Stimulated activated CD4-positive, alpha-beta T cell treated with anti-CD3 and anti-CD28 coated beads, Interleukin-12 subunit alpha, Interleukin-12 subunit beta, amount 100 ng/mL, for 24 hours (primary cell): ENCODE measurements at regions not wholly inside any gene's neighbourhood (a gene's known extent, or its start where the extent isn't known, plus 50 kb on each side); places are given as distances from the start of the nearest gene placed in this dataset.

Source experiments
- DNase-seq, 2 experiments: peaks; one replicate each; pipeline ENCODE4 v3.0.0-alpha.2; 2020; ENCODE audit warnings: low read depth in 2 of 2

- DNase-seq, result no peak
These were observed 235.1 kb downstream of the UQCRFS1 start for GRCh38 chr19:28977826-28978225.

- no peak for DNase-seq
These were observed 240.7 kb downstream of the UQCRFS1 start for GRCh38 chr19:28972058-28972852.

- no peak for DNase-seq
These were observed 241.4 kb downstream of the UQCRFS1 start for GRCh38 chr19:28971513-28971912.

DNA sequence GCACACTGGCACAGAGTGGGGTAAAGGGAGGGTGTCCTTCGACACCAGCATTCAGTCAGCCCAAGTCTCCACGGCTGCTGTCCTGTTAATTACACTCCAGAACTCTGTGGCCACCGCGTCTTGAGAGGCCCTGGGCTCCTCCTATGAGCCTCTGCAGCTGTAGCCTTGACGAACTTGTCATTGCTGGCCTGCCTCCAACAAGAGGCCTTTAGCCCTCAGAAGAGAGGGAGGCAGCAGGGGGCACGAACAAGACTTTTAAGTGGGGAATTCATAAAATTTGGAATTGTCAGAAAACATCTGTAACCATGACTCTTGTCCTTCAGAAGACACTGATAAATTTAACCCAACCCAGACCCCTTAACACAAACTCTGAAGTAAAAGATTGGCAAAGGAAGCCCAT is 241.9 kb downstream of the UQCRFS1 start:
- DNase-seq, result no peak

GRCh38 chr19:28968721-28969120 is 244.2 kb downstream of the UQCRFS1 start:
- no peak for DNase-seq

DNA sequence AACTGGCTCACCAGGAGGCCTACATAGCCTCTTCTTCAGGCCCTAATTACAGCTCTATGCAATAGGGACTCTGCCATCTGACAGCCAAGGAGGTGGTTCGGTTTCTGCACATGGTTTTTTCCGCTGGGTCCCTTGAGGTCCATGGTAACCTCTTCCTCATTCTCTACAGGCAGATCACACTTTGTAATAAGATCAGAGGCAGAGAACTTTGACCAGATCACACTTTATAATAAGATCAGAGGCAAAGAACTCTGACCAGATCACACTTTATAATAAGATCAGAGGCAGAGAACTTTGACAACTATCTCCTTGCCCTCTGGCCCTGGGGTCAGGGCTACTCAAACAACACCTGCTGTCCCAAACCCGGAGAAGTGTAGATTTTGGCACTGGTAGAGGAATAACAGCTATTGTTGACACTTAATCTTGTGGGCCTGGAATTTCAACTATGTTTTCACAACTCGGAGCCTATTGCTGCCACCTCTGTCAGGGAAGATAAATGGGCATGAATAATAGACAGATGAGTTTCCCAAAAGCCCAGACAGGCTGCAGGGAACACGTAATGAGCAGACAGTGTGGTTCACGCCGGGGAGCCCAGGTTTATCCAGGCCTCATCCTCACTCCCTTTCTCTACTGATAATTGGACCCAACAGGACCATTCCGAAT is 246.1 kb downstream of the UQCRFS1 start:
- DNase-seq, result no peak

GRCh38 chr19:28964500-28964899 is 248.5 kb downstream of the UQCRFS1 start:
- DNase-seq, result no peak

DNA sequence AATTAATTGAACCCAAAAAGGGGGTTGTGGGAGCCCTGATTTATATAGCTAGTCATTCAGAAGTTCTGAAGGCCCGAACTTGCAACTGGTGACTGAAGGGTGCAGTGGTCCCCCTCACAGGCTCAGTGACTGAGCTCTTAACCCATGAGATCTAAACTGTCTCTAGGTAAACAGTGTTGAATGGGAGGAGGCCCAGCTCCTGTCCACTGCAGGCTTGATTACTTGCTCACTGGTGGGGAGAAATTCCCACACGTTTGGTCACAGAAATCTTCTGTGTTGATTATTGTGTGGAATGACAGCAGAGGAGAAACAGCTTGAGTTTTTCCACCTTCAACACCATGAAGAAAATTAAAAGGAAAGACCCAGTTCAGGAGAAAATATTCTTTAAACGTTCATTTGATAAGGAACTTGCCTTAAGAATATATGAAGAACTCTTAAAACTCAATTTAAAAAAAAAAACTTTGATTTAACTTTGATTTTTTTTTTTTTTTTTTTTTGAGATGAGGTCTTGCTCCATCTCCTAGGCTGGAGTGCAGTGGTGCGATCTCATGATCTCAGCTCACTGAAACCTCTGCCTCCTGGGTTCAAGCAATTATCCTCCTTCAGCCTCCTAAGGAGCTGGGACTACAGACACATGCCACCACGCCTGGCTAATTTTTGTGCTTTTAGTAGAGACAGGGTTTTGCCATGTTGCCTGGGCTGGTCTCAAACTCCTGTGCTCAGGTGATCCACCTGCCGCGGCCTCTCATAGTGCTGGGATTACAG is 249.3 kb downstream of the UQCRFS1 start:
- DNase-seq, result no peak

DNA sequence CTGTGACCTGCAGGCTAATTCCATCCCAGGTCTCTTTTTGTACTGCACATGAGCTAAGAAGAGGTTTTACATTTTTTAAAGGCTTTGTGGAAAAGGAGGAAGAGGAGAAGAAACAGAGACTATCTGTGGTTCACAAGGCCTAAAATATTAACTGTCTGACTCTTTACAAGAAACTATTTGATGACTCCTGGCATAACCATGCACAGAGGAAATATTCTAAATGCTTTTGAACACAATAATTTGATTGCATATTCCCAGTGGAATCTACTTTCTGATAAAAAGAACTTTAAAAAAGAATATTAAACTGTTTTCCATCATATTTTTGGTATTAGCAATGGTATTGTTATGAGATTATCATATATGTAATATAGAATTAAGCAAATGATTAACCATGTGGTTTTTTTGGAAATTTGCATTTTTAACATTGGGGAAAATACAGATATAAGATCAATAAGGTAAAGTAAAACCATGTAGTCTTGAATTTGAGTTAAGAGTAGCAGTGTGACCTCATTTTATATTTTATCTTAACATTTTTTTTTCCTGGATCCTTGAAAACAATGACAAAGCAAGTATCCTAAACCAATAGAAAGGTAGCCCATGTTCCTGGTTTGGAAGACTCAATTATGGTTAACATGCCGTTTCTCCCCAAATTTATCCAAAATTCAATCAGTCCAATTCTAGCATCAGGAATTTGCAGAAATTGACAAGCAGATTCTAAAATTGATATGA is 251.0 kb downstream of the UQCRFS1 start:
- DNase-seq, result no peak

DNA sequence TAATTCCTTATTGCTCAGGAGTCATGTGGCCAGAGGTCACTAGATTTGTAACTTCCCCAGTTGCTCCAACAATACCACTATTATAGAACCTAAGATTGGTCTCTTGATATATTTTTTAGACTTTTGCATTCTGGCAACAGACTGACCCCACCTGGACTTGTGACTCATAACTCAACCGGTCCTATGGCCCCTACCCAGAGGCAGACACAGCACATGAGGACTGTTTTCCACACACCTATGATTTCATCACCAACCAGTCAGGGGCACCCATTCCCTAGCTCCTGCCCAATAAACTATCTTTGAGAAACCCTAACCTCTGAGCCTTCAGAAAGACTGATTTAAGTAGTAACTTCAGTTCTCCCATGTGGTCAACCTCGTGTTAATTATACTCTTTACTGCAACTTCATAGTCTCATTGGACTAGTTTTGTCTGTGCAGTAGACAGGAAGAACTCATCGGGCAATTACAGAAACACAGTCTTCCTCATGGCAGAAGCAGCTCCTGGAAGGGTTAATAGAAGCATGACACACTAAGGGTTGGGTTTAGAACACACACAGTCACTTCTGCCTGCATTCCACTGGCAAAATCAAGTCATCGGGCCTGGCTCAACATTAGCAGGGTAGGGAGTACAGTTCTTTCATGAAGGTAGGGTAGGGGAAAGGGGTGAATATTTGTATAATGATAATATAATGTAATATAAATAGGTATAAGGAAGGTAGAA is 251.8 kb downstream of the UQCRFS1 start:
- no peak for DNase-seq

- no peak for DNase-seq
These were observed 252.4 kb downstream of the UQCRFS1 start for GRCh38 chr19:28960586-28960985.

DNA sequence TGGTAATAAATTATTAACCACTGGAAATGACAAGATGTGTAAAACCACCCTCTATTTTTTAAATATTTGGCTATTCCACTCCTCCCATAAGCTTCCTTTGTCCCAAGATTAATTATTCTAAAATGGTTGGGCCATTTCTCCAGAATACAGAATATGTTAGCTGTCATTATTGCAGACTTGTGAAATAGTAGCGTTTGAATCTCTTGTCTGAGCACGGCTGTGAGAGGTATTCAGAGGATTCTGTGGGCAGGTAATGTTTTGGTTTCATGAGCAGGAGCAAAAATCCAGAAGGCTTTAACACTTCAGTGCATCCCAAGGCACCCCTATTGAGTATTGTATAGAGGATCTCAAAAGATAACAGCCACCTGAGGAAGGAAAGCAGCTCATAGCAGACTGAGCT is 256.0 kb downstream of the UQCRFS1 start:
- no peak for DNase-seq

DNA sequence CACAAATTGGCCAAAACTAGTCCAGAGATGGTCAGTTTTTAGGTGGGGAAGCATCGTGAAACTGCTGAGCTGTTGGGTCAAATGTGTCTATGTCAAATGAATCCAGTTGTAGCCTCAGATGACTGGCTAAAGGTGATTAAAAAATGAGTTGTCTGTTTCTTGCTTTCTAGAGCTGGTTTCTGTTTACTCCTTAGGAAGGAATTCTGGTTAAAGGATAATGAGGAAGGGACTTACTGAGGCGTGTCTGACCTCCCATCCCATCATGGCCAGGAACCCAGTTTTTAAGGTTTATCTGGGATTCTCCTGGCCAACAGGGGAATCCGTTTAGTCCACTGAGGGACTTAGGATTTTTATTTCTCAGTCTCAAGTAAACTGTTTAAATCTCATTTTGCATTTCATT is 256.5 kb downstream of the UQCRFS1 start:
- no peak for DNase-seq

DNA sequence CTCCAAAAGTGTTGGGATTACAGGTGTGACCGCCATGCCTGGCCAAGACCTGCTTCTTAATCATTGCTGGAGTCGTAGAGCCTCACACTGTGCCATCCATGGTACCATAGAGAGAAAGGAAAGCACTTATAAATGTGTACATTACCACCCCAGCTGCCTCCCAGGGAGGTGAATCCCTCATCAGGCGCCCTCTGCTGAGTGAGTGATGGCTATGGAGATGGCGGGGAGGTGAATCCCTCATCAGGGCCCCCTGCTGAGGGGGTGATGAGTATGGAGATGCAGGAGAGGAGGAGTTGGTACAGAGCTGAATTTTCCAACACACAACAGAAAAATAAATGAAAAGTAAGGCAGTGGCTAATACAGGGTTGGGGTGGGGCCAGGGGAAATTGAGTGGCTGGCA is 263.4 kb downstream of the UQCRFS1 start:
- no peak for DNase-seq

DNA sequence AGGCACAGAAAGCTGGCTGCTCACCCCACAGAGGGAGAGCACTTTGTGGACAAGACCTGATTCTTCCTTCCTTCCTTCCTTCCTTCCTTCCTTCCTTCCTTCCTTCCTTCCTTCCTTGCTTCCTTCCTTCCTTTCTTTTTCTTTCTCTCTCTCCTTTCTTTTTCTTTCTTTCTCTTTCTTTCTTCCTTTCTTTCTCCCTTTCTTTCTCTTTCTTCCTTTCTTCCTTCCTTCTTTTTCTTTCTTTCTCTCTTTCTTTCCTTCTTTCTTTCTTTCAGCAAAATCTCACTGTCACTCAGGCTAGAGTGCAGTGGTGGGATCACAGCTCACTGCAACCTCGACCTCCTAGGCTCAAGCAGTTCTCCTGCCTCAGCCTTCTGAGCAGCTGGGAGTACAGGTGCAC is 263.9 kb downstream of the UQCRFS1 start:
- DNase-seq, result no peak

DNA sequence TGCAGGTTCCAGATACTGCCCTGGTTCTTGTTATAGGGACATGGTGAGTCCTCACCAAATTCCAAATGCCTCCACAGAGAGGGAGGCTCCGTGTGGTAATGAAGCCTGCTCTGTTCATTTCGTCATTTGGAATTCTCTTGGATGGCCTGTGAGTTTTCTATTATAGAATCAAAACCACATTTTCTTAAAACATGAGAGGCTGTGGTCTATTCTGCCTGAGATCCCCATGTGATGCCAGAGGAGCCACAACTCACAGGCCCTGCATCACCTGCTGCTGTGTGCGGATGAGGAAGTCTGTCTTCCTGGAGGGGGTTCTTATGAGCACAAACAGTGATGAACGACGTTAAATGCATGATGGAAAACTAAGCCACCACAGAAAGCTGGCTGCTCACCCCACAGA is 264.4 kb downstream of the UQCRFS1 start:
- no peak for DNase-seq

- DNase-seq, result no peak
These were observed 264.9 kb downstream of the UQCRFS1 start for GRCh38 chr19:28948026-28948425.

- DNase-seq, result no peak
These were observed 269.3 kb downstream of the UQCRFS1 start for GRCh38 chr19:28943651-28944050.

DNA sequence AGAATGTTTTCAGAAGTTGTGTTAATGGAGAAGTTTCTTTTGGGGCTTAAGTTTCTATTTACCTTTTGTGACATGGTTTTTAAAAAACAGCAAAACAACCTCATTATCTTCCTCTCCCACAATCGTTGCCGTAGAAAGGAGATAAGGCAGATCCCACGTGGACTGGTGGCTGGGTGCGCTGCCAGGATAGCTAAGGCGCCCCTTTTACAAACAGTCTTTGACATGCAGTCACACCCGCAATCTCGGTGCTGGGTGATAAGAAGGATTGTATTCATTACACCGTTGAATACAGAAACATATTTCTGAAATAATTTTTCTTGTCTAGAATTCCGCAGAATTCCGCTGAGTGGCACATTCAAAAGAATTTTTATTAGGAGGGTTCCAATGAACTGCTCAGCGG is 271.1 kb downstream of the UQCRFS1 start:
- DNase-seq, result no peak

GRCh38 chr19:28940751-28941500 is 272.0 kb downstream of the UQCRFS1 start:
- DNase-seq, result no peak

GRCh38 chr19:28939236-28939635 is 273.7 kb downstream of the UQCRFS1 start:
- DNase-seq, result no peak
